Renal pelvis (tissue), 1 donor: ENCODE measurements at regions not wholly inside any gene's neighbourhood (a gene's known extent, or its start where the extent isn't known, plus 50 kb on each side); places are given as distances from the start of the nearest gene placed in this dataset.

Experiments used
- DNase-seq: peaks from one replicate; pipeline ENCODE4 v3.0.0-alpha.2; 2013

GRCh38 chr13:110826861-110827672 lies 87.8 kb downstream of the ANKRD10 start:
- DNase-seq: no peak
